ENCODE measurements at regions not wholly inside any gene's neighbourhood (a gene's known extent, or its start where the extent isn't known, plus 50 kb on each side); places are given as distances from the start of the nearest gene placed in this dataset.
A peak's percentile ranks its signal among the peaks of the same experiment; 100 is the strongest.

DNA sequence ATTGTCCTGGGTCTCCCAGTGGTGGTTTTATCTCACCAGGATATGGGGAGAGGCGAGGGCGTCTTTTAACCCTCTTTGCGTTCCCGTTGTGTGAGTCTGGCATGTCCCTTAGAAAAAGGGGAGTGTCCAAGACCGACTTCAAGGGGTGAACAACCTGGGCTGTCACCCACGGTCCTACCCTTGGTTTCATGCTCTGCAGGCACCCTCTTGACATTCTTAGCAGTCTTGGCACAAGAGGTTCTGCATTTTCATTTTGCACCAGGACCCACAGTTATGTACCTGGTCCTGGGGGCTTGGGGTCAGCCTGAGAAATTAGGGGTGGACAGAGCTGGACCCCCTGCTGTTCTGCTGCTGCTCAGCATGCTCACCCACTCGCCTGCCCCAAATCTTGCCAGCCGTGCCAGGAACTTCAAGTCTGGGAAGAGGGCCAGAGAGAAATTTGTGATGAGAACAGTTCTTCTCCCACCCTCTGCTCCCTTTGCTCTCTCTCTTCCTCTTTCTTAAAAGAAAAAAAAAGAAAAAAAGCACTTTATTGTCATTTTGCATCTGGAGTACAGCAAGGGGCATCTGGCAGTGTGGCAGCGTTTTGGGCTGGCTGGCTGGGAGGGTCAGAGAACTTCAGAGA lies 471.2 kb downstream of the MIAT start:
- no peak for DNase-seq

DNA sequence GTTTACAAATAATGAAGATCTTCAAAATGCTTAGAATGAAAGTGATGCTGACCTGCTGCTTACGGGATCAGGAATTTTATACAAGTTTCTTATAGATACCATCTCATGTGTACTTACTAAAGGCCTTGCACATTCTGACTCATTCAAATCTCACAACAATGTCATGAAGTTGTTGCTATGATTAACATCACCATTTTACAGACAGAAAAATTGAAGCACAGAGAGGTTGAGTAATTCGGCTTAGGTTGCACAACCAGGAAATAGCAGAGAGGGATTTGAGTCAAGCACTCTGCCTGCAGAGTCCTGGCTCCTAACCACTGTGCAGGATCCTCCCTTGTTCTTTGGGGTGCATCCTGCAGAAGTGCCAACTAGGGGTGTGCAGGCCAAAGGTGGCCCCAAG lies 471.9 kb downstream of the MIAT start:
- peak; percentile 76 for DNase-seq

DNA sequence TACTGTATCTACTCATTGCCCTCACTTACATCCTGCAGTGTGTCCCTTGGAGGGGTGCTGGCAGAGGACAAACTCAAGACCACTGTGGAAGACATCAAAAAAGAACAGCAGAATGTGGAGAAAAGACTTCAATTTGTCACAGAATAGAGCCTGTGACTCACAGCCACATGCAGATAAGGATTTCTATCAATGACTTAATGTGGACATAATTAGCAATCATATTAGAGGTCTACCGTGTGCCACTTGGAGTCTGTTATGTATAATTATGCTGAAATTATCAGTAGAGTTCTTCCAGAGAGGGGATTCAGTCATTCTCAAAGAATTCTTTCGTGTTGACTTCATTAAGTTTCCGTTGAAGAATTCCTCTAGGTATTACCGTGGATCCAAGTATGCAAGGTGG lies 473.5 kb downstream of the MIAT start:
- no peak for DNase-seq

DNA sequence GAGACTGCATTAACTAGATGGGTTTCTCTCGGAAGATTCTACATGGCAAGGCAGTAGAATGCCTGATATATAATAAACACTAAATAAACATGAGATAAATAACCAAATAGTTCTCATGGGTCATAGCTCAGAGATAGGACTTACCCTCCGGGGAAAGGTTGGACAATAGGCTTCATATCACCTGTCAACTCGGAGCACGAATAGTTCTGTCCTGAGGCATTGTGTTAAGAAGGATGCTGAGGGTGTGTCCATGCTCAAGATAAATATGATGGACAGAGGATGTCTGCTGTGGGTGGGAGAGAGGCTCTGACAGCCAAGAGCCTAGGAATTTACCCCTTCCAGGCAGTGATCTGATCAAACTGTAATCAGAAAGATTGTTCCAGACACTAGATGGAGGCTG lies 474.0 kb downstream of the MIAT start:
- no peak for DNase-seq

DNA sequence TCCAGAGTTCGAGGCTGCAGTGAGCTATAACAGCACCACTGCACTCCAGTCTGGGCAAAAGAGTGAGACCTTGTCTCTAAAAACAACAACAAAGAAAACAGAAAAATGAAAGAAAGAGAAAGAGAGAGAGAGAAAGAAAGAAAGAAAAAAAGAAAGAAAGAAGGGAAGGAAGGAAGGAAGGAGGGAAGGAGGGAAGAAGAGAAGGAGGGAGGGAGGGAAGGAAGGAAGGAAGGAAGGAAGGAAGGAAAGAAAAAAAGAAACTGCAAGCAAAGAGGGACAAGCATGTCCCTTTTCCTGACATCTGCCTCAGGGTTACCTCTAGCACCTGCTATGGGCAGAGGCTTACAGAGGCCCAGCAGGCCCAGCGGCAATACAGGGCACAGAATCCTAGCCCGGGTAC lies 475.0 kb downstream of the MIAT start:
- DNase-seq: no peak

DNA sequence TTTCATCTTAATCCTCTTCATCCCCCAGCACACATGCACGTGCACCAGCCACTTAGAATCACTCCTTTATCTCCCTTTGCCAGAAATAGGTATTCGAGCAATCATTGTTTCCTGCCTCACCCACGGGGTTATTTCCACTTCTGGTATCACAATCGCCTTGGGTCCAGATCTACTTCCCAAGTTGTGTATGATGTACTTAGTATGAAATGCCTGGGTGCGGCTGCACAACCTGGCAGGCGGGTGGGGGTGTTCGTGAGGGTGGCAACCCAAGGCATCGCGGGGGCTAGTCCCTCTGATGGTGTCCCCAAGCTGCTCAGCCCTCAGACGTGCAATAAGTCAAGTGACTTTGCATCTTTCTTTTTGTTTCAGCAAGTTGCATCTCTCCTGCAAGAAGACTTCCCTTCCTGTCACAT lies 475.6 kb downstream of the MIAT start:
- DNase-seq: no peak

DNA sequence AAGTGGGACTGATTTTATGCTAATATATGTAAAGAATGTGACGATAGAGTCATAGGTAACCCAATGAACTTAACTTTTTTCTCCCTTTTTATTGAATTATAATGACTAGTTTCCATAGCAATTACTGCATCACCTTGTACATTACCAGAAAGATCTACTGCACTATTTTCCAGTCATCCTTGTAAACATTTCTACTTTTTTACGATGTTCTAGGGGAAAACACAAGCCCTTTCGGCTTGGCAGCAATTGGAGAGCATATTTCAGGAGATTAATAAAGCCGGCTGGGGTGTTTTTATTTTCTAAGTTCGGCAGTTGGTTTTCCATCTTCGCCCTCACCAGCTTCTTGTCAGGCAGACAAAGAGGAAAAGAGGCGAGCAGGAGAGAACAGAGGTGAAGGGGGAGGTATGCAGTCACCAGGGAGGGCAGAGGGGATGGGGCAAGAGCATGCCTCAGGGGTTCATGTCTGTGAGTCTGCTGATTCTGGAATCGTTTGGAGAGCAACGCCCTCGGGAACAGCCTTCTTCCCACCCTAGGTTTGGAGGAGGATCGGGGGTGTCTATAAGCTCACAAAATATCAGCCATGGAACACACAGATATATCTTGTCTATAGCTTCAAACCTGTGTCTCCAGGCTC lies 476.4 kb downstream of the MIAT start:
- no peak for DNase-seq

DNA sequence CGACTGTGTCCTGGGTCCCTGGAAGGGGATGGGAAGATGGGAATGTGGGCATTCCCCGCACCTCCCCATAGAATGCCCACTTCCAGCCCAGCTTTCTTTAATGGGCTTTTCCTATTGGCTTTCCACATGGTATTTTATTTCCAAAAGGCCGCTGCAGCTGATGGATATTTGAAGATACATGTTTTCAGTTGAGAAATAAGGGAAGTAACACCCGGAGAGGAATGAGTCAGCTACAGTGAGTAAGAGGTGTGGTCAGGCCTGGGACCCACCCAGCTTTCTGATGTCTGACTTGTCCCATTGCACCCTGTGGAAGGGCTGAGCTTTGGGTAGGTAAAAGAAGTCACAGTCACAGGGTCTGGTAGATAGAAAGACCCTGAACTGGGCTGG lies 476.9 kb downstream of the MIAT start:
- peak; percentile 96 for DNase-seq

DNA sequence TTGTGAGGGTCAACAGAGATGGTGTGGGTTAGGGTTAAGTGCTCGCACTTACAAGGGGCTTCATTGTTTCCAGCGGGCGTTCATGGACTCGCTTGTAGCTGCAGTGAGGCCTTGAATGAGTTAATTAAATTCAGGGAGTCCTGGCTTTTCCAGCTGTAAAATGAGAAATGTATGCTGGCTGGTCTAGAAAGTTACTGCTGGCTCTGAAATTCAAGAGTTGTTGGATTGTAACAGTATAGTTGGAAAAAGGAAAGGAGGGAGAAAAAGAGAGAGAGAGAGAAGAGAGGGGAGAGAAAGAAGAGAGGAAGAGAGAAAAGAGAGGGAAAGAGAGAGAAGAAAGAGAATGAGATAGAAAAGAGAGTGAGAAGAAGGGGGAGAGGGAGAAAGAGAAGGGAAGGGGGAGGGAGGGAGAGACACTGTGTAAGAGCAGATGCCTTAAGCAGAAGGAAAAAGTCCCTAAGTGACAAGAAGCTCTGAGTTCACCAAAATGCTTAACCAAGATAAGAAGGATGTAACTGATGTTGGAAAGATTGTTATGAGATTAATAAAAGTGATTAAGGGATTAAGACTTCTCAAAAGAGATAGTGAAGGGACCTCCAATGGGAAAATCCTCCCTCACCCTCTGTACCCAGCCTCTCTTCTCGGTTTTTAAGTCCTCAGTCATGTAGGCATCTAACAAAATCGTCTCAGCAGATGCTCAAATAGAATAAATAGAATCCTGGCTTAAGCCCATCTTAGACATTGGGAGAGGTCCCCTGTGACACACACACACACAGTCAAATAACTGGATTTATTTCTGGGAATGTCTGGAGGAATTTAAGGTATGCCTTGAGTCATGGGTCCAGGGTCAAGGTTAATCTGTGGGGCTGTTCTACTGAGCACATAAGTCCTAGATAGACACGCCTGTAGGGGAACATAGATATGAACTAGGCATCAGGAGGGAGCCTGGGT lies 477.9 kb downstream of the MIAT start:
- DNase-seq: peak; percentile 96

DNA sequence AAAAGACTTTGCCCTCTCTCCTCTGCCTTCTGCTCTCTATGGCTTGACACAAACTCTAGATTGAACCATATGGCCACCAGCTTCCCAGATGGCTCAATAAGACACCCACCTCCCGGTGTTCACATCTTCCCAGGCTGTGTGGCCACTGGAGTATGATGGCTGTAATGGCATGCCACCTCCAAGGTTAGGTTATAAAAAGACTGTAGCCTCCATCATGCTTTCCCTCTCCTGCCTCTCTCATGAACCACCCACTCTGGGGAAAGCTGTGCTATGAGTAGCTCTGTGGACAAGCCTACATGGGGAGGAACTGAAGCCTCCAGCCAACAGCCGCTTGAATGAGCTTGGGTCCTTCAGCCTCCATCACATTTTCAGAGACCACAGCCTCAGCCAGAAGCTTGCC lies 479.2 kb downstream of the MIAT start:
- no peak for DNase-seq

DNA sequence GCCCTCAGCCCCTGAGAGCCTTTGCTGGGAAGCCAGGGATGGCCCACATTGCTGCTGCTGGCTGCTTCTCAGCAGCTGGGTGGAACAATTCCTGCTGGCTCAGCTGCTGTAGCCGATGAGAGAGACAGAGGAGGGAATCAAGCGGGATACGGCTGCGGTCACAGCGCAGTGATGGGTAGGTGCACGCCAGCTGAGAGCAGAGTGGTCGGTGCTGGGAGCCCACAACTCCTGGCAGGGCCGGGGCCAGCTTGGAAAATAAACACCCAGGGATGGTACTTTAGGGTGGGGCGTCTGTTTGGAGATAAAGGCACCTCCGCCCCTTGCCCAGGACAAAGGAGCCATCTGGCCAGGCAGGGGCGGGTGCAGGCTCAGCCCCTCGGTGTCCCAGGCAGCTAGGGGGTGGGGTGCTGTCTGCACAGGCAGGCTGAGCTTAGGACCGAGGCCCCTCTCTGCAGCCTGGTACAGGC lies 480.5 kb downstream of the MIAT start:
- no peak for DNase-seq

DNA sequence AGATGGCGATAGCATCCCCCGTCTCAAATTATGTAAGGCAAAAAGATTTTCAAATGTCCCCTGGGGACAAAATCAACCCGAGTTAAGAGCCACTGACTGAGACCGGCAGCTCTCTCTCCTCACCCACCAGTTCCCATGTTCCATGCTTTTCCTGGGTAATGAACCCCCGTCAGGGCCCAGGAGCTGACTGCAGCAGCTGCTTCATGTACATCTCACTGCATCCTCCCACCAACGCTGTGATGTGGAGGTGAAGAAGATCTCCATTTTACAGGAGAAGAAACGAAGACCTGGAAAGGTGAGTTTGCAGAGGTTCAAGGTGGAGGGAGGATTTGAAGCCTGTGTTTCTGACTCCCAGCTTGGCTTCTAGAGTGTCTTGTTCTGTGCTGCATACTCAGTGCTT lies 481.1 kb downstream of the MIAT start:
- no peak for DNase-seq

DNA sequence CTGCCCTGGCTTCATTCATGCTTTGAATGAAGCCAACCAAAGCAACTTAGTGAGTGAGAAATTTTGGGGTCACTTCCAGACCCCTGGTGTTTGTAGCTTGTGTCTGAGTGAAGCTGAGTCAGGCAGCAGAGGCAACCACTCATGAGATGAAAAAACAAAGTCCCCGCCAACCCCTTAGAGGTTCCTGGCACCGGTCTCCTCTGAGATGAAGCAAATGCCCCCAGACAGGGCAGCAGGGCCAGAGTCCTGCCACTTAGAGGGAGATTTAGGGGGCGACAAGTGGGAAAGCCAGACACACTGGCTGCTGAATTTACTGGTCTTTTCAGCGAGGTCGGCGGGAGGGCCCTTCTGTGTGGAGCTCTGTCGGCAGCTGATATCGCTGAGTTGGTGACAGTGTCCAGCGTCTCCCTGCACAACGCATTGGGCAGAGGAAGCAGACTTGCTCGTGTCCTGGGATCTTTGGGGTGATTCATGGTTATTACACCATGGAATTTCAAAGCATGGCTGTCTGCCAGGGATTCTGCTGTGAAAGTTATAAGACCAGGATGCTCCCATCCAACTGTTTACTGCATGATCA lies 482.6 kb downstream of the MIAT start:
- peak; percentile 90 for DNase-seq

DNA sequence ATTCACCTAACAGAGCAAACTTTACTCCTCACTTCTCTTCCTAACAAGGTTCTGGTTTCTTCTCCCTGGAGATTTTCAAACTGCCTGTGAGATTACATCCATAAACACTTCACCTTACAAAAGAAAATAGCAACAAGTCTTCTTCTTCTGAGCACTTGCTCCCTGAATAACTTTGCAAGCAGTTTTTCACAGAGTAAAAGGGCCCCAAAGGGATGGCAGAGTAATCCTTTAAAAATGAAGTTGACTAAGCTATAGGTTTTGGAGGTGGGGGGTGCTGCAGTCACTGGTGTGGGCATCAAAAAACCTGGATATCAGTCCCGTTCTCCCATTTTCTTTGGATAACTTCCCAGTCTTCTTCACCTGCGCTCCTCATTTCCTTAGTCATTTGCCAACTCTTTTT lies 484.9 kb downstream of the MIAT start:
- no peak for DNase-seq

DNA sequence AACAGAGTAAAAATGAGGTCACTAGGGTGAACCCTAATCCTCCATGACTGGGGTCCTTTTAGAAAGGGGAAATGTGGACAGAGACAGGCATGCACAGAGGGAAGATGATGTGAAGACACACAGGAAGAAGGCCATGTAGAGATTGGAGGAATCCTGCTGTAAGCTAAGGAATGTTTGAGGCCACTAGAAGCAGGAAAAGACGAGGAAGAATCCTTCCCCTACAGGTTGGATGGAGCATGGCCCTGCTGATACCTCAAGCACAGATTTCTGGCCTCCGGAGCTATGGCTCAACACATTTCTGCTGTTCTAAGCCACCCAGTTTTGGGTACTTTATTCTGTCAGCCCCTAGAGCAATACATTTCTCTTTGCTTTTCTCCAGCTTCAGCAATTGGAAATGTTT lies 486.9 kb downstream of the MIAT start:
- peak; percentile 55 for DNase-seq

DNA sequence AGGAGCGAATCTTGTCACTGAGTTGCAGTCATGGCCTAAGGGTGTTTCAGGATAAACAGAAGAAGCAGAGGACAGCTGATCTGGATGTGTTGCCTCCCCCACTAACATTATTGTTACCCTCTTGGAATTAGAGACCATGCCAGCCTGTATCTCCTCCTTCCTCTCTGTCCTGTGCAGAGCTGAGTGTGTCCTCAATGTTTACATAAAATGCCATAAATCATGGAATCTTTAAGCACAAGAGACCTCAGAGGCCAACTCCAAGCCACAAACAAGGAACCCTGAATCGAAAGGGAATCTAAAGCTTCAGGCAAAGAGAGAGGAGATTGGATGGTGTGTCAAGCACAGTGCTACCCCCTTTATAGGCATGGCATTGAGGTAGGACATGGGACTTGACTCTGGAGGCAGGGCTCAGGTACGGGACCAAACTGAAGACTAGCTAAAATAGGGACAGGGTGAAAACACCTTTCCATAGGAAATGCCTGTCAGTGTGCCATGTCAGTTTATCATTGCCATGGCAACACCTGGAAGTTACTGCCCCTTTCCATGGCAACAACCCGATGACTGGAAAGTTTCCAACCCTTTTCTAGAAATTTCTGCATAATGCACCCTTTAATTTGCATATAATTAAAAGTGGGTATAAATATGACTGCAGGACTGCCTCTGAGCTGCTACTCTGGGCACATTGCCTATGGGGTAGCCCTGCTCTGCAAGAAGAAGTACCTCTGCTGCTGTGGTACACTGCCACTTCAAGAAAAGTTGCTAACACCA lies 489.7 kb downstream of the MIAT start:
- no peak for DNase-seq

DNA sequence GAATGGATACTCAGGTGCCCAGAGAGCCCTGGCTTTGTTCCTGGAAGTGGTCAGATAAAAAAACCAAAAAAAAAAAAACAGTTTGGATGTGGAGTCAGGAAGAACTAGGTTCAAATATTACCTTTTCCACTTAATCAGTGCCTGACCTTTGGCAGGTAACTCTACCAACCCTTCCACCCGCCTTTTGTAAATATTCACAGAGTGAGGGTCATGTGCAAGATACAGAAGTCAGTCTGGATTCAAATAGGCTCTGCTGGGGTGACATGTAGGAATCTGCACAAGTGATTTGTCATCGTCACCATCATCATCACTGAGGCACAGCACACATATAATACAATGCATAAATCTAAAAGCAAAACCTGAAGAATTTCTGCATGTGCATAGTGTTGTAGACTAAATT lies 490.7 kb downstream of the MIAT start:
- no peak for DNase-seq

DNA sequence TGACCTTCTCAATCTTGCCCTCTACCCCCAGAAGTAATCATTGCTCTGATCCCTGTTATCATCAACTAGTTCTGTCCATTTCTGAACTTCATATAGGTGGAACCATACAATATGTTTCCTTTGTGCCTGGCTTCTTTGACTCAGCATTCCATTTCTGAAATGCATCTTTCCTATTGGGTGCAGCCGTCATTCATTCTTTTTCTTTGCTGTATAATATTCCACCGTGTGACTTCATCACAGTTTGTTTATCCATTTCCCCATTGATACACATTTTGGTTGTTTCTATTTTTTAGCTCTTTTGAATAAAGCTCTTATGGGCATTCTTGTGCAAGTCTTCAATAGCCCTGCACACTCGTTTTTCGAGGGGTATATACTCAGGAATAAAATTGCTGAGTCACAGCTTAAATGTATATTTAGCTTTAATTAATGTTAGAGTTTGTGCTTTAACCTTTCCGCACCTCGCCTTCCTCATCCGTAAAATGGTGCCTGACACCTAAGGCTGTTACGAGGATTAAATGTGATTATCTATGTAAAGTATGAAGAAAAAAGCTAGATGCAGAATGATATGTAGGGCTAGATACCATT lies 491.6 kb downstream of the MIAT start:
- no peak for DNase-seq

DNA sequence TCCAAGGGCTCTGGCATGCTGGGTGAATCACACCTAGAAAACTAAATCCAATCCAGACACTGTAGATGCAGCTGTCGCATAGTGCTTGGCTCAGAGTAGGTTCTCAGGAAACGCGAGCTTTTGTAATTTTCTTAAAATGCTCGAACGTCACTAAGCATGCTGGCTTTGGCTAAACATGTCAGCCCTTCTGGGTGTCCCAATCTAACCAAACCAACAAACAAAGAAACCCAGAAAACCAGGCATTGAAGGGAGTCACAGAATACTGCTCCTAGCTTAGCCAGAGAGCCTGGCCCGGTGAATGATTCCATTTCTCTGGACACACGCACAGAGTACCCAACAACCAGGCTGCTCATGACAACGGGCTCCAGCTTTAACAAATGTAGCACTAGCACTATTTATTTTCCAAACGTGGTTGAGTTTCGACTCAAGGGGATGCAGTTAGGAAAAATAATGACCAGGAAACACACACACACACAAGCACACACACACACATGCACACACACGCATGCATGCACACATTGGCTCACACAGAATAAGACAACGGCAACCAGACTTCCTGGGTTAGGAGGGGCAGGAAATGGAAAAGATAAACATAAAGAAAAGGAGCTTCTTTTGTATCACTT lies 492.6 kb downstream of the MIAT start:
- peak; percentile 40 for DNase-seq

DNA sequence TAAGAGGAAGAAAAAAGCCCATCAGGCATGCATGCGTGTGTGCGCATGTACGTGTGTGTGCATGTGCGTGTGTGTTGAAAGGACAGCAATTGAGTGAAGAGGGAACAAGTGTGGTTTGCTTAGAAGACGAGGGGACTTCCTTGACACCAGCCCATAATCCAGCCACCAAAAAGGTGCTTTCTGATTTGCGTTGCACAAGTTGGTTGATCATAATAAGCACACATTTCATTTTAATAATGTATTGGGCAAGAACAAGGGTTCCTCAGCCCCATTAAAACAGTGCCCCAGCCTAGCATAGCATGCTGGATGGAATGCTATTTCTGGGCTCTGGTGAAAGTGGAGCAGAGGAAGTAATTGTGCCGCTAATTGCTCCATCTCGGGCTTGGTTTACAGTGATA lies 493.2 kb downstream of the MIAT start:
- no peak for DNase-seq

DNA sequence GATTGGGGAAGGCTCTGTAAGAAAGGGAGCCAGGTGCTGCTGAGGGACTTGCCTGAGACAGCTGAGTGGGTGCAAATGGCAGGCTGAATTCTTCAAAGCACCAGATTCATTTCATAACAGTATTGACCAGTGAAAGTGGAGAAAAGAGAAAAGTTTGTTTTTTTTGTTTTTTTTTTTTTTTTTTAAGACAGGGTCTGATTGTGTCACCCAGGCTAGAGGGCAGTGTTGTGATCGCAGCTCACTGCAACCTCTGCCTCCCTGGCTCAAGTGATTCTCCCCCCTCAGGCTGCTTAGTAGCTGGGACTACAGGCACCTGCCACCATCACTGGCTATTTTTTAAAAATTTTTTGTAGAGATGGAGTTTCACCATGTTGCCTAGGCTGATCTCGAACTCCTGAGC lies 494.0 kb downstream of the MIAT start:
- DNase-seq: no peak

DNA sequence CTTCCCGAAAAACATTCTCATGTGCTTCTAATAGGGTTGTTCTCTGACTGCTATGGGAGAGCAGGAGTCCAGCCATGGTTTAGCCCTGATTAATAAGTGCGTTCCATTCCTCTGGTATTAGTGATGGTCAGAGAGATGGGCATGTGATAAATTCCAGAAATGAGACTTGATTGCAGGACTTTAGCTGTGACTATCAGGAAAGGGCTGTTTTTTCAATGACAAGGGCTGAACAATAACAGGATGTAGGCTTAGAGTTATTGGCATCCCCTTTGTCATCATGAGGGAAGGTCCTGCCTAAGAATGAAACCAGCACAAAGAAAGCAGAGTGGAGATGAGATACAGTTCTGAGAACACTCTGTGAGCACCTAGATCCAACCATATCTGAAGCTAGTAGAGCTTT lies 494.6 kb downstream of the MIAT start:
- DNase-seq: no peak
